HCT116 (cell line): ENCODE measurements at regions not wholly inside any gene's neighbourhood (a gene's known extent, or its start where the extent isn't known, plus 50 kb on each side); places are given as distances from the start of the nearest gene placed in this dataset.
"Not testable (repeated sequence)": the region's sequence is repeated elsewhere in the genome, so short reads cannot be mapped to it uniquely, and the experiment has no call there.

ENCODE experiments used
- ATAC-seq: fragments of 200-7000 bp; cut with Tn5 transposase; 2 replicates; pipeline ENCODE4 v1.9.1; 2020; ENCODE audit warnings: mild to moderate bottlenecking, moderate library complexity
- BruUV-seq: library from RNA; stranded (reverse); fragments of 400-500 nt; replicated peaks from 2 replicates; lab custom pipeline; 2021; lab: Mats Ljungman, UMichigan
- CTCF ChIA-PET: fragments of 300-600 bp; sonication (Branson Sonifier 250); formaldehyde crosslinking; loops from one replicate; lab custom pipeline; 2021; ENCODE audit warnings: antibody characterized with exemption; lab: Charles Lee
- POLR2A ChIA-PET: fragments of 300-600, 350-600 bp; sonication (Branson Sonifier 250); formaldehyde crosslinking; loops from one replicate; lab custom pipeline; 2021; ENCODE audit warnings: antibody characterized with exemption; lab: Charles Lee
- RAD21 ChIA-PET, 2 experiments: fragments of 300-600 bp; sonication (Branson Sonifier 250); formaldehyde crosslinking; loops; one replicate each; lab custom pipeline; 2023; ENCODE audit warnings: low total read pairs in 2 of 2; ENCODE audit not compliant: uncharacterized antibody in 2 of 2, unreplicated experiment in 2 of 2, low non-redundant PET in 1 of 2; lab: Charles Lee
- DNase-seq: peaks from one replicate; pipeline ENCODE4 v3.0.0-alpha.2; 2010; ENCODE audit warnings: low read depth, low spot score
- H2AFZ ChIP-seq: fragments of 200-600 bp; shearing (Covaris generic), sonication (generic); 2 replicates; pipeline ENCODE4 v1.6.1; 2017; ENCODE audit warnings: low read depth, mixed run types, mixed read lengths, antibody characterized with exemption, low read length; ENCODE audit not compliant: poor library complexity, severe bottlenecking
- H3K27ac ChIP-seq: 2 replicates; pipeline ENCODE4 v1.5.1; 2012; ENCODE audit warnings: low read depth, low read length
- H3K27me3 ChIP-seq: fragments of 200-600 bp; sonication (generic); 2 replicates; pipeline ENCODE4 v1.6.1; 2016; ENCODE audit warnings: mixed run types, low read length, mixed read lengths; ENCODE audit not compliant: insufficient read depth
- H3K36me3 ChIP-seq, 2 experiments: fragments of 200-500 bp in 1 of 2; fragments of 200-600 bp in 1 of 2; sonication (Bioruptor generic) in 1 of 2; sonication (generic) in 1 of 2; 2 replicates each; pipeline versions ENCODE4 v1.5.1 to v1.6.1; 2014 to 2016; ENCODE audit warnings: low read length in 2 of 2, inconsistent platforms in 1 of 2, mixed read lengths in 1 of 2, mixed run types in 1 of 2; ENCODE audit not compliant: insufficient read depth in 2 of 2, control insufficient read depth in 1 of 2
- H3K4me1 ChIP-seq, 2 experiments: fragments of 200-600 bp in 1 of 2; sonication (generic) in 1 of 2; 2 replicates each; pipeline versions ENCODE4 v1.5.1 to v1.6.1; 2012 to 2017; ENCODE audit warnings: low read length in 2 of 2, inconsistent platforms in 1 of 2, mild to moderate bottlenecking in 1 of 2, mixed read lengths in 1 of 2, mixed run types in 1 of 2, moderate library complexity in 1 of 2; ENCODE audit not compliant: insufficient read depth in 2 of 2, control insufficient read depth in 1 of 2
- H3K4me2 ChIP-seq: fragments of 200-600 bp; sonication (generic); 2 replicates; pipeline ENCODE4 v1.6.1; 2017; ENCODE audit warnings: mixed run types, low read length, mixed read lengths
- H3K4me3 ChIP-seq, 2 experiments: fragments of 200-600 bp in 1 of 2; sonication (generic) in 1 of 2; replicated peaks in 1 of 2; 2 replicates each; pipeline ENCODE4 v1.5.1; 2011 to 2016; ENCODE audit warnings: low read length in 2 of 2, control low read depth in 1 of 2, low read depth in 1 of 2, mild to moderate bottlenecking in 1 of 2, mixed read lengths in 1 of 2, mixed run types in 1 of 2
- H3K79me2 ChIP-seq: fragments of 200-600 bp; sonication (generic); 2 replicates; pipeline ENCODE4 v1.6.1; 2017; ENCODE audit warnings: mild to moderate bottlenecking, mixed run types, low read length, moderate library complexity, mixed read lengths; ENCODE audit not compliant: insufficient read depth
- H3K9ac ChIP-seq: fragments of 200-600 bp; sonication (generic); 2 replicates; pipeline ENCODE4 v1.6.1; 2016; ENCODE audit warnings: low read length, mixed read lengths
- H3K9me2 ChIP-seq: fragments of 200-600 bp; sonication (generic), shearing (Covaris generic); 2 replicates; pipeline ENCODE4 v1.6.1; 2017; ENCODE audit warnings: mixed run types, mild to moderate bottlenecking, moderate library complexity; ENCODE audit not compliant: insufficient read depth
- H3K9me3 ChIP-seq, 2 experiments: fragments of 200-500 bp in 1 of 2; fragments of 200-600 bp in 1 of 2; sonication (Bioruptor generic) in 1 of 2; sonication (generic) in 1 of 2; 2 replicates each; pipeline ENCODE4 v1.6.1; 2014 to 2017; ENCODE audit warnings: low read length in 2 of 2, mixed read lengths in 2 of 2, inconsistent platforms in 1 of 2, low read depth in 1 of 2, mild to moderate bottlenecking in 1 of 2, mixed run types in 1 of 2, moderate library complexity in 1 of 2; ENCODE audit not compliant: control insufficient read depth in 1 of 2, insufficient read depth in 1 of 2
- H4K20me1 ChIP-seq: fragments of 200-600 bp; sonication (generic), shearing (Covaris generic); 2 replicates; pipeline ENCODE4 v1.6.1; 2017; ENCODE audit warnings: mixed run types, mild to moderate bottlenecking, moderate library complexity; ENCODE audit not compliant: insufficient read depth
- EGR1 ChIP-seq: IDR thresholded peaks from 2 replicates; pipeline ENCODE4 v1.6.1; 2012; ENCODE audit warnings: low read depth
- FOSL1 ChIP-seq: IDR thresholded peaks from 2 replicates; pipeline ENCODE4 v1.6.1; 2012; ENCODE audit warnings: low read depth
- intact Hi-C: fragments of 100-400 bp; cut with micrococcal nuclease; formaldehyde crosslinking; loops from 2 replicates; pipeline ENCODE4 v1.10.0; 2022
- TF ChIP-seq, protein P1 (sequence below): IDR thresholded peaks from 2 replicates; pipeline ENCODE4 v1.6.1; 2012; ENCODE audit warnings: low read depth

DNA sequence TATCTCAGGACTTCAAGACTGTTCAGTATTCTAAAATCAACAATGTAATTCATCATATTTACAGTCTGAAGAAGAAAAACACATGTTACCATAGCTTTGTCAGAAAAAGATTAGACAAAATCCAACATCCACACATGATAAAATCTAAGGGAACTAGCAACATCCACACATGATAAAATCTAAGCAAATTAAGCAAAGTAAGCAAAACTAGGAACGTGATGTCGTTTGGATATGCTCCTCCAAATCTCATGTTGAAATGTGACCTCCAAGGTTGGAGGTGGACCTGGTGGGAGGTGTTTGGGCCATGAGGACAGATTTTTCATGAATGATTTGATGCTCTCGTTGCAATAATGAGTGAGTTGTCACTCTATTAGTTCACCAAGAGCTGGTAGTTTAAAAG, 717.3 kb upstream of the HS6ST1 start:
- no peaks in the 10 kb centered on the region for H3K9me2 ChIP-seq
- no peak overlapping the region for H2AFZ ChIP-seq
- no peak for DNase-seq
- ATAC-seq: no peak
- no peaks in the 10 kb centered on the region for H4K20me1 ChIP-seq
- no peaks in the 10 kb centered on the region for H3K27me3 ChIP-seq
- H3K36me3 ChIP-seq: no peaks in the 10 kb centered on the region
- no peak overlapping the region for H3K4me2 ChIP-seq
- intact Hi-C loops: no loop called here
- RAD21 ChIA-PET: interaction anchor here in 1 of 2 experiments (0.7 kb wide), 1 partner anchor 167 kb away, joined by 4 read pairs; no protein-coding TSS in a partner anchor
- H3K79me2 ChIP-seq: no peaks in the 10 kb centered on the region
- CTCF ChIA-PET: no interaction called here
- POLR2A ChIA-PET: no interaction called here
- no peaks in the 10 kb centered on the region for H3K4me1 ChIP-seq
- no peaks in the 10 kb centered on the region for H3K9me3 ChIP-seq
- no peak for TF ChIP-seq FOSL1
- TF ChIP-seq EGR1: no peak
- TF ChIP-seq, protein P1, sequence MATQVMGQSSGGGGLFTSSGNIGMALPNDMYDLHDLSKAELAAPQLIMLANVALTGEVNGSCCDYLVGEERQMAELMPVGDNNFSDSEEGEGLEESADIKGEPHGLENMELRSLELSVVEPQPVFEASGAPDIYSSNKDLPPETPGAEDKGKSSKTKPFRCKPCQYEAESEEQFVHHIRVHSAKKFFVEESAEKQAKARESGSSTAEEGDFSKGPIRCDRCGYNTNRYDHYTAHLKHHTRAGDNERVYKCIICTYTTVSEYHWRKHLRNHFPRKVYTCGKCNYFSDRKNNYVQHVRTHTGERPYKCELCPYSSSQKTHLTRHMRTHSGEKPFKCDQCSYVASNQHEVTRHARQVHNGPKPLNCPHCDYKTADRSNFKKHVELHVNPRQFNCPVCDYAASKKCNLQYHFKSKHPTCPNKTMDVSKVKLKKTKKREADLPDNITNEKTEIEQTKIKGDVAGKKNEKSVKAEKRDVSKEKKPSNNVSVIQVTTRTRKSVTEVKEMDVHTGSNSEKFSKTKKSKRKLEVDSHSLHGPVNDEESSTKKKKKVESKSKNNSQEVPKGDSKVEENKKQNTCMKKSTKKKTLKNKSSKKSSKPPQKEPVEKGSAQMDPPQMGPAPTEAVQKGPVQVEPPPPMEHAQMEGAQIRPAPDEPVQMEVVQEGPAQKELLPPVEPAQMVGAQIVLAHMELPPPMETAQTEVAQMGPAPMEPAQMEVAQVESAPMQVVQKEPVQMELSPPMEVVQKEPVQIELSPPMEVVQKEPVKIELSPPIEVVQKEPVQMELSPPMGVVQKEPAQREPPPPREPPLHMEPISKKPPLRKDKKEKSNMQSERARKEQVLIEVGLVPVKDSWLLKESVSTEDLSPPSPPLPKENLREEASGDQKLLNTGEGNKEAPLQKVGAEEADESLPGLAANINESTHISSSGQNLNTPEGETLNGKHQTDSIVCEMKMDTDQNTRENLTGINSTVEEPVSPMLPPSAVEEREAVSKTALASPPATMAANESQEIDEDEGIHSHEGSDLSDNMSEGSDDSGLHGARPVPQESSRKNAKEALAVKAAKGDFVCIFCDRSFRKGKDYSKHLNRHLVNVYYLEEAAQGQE: no peak
- no TSS peak for BruUV-seq
- no peak overlapping the region for H3K4me3 ChIP-seq
- H3K27ac ChIP-seq: no peak overlapping the region
- no peak overlapping the region for H3K9ac ChIP-seq

DNA sequence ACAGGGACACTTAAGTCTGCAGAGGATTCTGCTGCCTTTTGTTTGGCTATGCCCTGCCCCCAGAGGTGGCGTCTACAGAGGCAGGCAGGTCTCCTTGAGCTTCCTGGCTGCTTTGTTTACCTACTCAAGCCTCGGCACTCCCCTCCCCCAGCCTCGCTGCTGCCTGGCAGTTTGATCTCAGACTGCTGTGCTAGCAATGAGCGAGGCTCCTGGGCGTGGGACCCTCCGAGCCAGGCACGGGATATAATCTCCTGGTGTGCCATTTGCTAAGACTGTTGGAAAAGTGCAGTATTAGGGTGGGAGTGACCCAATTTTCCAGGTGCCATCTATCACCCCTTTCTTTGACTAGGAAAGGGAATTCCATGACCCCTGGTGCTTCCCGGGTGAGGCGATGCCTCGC, 725.0 kb upstream of the HS6ST1 start:
- intact Hi-C loops, H3K27ac ChIP-seq, H3K36me3 ChIP-seq, ATAC-seq, H2AFZ ChIP-seq, H3K4me2 ChIP-seq, H3K4me1 ChIP-seq, H3K9me2 ChIP-seq, H3K27me3 ChIP-seq, H3K9ac ChIP-seq, POLR2A ChIA-PET, RAD21 ChIA-PET, DNase-seq, H4K20me1 ChIP-seq, H3K79me2 ChIP-seq, CTCF ChIA-PET, H3K4me3 ChIP-seq, H3K9me3 ChIP-seq, BruUV-seq: not testable (repeated sequence)

DNA sequence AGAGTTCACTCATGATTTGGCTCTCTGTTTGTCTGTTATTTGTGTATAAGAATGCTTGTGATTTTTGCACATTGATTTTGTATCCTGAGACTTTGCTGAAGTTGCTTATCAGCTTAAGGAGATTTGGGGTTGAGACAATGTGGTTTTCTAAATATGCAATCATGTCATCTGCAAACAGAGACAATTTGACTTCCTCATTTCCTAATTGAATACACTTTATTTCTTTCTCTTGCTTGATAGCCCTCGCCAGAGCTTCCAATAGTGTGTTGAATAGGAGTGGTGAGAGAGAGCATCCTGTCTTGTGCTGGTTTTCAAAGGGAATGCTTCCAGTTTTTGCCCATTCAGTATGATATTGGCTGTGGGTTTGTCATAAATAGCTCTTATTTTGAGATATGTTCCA, 727.8 kb upstream of the HS6ST1 start:
- H3K4me2 ChIP-seq, H3K27ac ChIP-seq, POLR2A ChIA-PET, DNase-seq, H3K9ac ChIP-seq, CTCF ChIA-PET, H3K4me1 ChIP-seq, H4K20me1 ChIP-seq, H3K9me2 ChIP-seq, H3K36me3 ChIP-seq, RAD21 ChIA-PET, H3K27me3 ChIP-seq, intact Hi-C loops, H3K79me2 ChIP-seq, H3K9me3 ChIP-seq, H2AFZ ChIP-seq, ATAC-seq, BruUV-seq, H3K4me3 ChIP-seq: not testable (repeated sequence)
